T1000 (cell line): ENCODE measurements at regions not wholly inside any gene's neighbourhood (a gene's known extent, or its start where the extent isn't known, plus 50 kb on each side); places are given as distances from the start of the nearest gene placed in this dataset.
"Not testable (repeated sequence)": the region's sequence is repeated elsewhere in the genome, so short reads cannot be mapped to it uniquely, and the experiment has no call there.

Experiments
- DNase-seq: peaks from one replicate; lab custom pipeline; 2025; ENCODE audit warnings: mixed read lengths; lab: John Stamatoyannopoulos, UW

GRCh38 chr3:88000853-88001252 is 58.0 kb downstream of the CGGBP1 start:
- DNase-seq, result no peak

GRCh38 chr3:87997966-87998365 is 60.8 kb downstream of the CGGBP1 start:
- DNase-seq, result no peak

DNA sequence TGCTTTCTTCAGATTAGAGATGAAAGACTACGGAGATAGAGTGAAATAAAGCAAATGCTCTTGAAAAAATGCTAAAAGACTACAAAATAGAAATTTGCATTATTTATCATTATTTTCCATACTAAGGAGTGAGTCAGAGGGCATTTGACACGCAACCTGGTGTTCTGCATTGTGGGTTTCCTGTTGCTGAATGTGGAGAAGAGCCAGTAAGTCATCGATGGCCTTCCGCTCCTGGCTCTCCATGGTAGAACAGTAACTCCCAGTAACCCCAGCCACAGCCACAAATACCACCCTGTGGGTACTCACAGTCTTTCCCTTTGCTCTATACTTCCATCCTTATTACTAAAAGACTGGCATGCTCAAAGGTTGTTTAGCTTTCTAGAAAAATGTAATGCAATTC is 61.5 kb downstream of the CGGBP1 start:
- no peak for DNase-seq

DNA sequence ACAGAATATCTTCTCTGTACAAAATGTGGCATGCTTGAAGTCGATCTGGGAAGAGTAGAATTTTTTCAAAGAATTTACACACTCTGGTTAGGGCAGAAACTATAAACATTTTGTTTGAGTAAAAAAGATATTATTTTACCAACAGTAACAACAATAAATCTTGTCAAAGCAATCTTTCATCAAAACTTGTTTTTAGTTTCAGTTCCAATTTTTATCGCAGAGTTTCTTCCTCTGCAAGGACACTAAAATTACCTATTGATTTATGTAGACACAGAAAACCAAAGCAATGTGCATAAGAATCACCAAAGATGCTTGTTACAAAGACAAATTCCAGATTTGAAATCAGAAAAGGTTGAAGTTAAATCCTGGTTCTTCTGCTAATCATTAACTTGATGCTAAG is 61.9 kb downstream of the CGGBP1 start:
- no peak for DNase-seq

DNA sequence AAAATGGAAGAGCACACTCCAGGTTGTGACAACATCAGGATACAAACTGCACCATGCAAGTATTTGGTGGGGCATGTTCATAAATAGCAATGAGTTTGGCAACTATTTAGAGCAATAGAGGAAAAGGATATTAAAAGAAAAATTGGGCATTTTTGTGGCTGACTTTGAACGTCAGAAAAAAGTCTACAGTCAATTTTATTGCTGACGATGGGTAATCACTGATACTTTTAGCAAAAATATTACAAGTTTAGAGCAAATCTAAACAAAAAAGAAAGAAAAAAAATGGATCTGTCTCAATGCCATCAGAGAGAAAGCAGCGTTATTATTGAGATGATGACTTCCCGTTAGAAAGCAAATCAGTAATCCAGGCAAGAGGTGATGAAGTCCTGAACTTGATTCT is 65.2 kb downstream of the CGGBP1 start:
- DNase-seq, result no peak

DNA sequence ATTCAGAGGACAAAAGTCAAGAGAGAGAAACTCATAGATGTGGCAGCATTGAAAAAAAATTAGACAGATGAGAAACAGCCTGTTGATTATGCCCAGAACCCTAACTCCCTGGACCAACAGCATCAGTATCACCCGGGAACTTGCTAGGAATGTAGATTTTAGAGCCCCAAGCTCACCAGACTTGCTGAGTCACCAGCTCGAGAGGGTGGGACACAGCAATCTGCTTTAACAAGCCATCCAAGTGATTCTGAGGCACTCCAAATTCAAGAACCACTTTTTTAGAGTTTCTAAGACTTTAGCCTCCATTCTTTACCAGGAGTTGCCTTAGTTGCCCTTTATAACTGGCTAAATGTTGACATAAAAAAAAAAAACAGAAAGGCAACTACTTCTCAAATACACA is 70.9 kb downstream of the CGGBP1 start:
- DNase-seq, result no peak

- no peak for DNase-seq
Observed at GRCh38 chr3:87982421-87982820, 76.4 kb downstream of the CGGBP1 start.

DNA sequence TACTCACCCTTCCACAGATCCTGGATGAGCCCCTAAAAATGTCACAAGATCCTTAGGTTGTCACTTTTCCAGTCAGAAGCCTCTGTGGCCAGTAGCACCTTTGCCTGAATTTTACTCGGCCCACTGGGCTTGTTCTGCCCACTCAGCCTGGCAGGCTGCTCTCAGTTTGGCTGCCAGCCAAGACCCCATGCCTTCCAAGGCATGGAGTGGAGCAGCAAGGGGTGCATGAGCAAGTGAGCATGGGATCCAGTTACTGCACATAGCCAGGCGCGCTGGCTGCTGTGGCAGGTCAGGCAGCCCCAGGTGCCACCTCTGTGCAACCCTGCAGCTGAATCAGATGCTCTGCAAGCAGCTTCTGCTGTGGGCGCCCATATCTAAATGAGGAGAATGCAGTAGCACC is 79.3 kb downstream of the CGGBP1 start:
- no peak for DNase-seq

GRCh38 chr3:87977765-87978164 is 81.0 kb downstream of the CGGBP1 start:
- DNase-seq, result no peak

DNA sequence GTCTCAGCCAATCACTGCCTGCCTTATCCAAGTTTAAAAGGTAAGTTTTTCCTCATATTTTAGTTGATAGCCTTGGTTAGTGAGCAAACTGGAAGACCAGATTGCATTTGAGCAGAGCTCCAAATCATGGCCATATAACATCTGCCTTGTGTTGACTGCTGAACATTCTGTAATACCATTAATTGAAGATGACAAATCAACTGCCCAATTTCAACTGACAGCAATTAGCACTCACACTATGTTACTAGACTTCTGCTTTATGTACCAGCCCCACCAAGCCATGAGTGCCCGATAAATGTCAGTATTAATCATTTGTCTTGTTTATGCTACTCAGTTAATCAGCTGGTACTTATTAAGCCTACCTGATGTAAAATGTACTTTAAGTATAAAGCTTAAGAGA is 83.1 kb downstream of the CGGBP1 start:
- DNase-seq, result no peak

DNA sequence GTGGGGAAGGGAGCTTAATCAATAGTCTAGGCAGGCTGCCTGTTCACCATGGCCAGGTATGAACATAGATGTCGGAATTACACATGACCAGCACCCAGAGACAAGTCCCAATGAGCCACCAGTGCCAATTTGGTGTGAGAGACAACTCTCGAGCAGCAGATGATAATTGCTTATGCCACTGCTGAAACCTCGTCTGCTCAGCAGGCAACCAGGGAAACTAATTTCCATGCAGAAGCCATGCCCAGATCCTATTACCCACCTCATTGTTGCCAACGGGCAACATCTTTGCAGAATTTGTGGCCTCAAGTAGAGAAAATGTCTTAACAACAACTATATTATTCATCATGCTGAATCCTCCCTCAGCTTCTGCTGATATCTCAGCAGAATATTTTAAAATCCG is 84.9 kb downstream of the CGGBP1 start:
- no peak for DNase-seq

GRCh38 chr3:87969620-87970019 is 89.2 kb downstream of the CGGBP1 start:
- DNase-seq, result no peak

DNA sequence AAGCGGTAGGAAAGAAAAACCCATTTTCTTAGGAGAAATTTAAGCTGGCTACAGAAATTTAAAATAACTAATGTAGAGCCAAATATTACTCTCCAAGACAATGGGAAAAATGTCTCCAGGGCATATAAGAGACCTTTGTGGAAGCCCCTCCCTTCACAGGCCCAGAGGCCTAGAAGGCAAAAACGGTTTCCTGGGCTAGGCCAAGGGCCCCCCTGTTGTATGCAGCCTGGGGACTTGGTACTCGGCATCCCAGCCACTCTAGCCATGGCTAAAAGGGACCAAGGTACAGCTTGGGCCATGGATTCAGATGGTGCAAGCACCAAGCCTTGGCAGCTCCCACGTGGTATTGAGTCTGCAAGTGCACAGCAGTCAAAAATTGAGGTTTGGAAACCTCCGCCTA is 90.1 kb downstream of the CGGBP1 start:
- no peak for DNase-seq

DNA sequence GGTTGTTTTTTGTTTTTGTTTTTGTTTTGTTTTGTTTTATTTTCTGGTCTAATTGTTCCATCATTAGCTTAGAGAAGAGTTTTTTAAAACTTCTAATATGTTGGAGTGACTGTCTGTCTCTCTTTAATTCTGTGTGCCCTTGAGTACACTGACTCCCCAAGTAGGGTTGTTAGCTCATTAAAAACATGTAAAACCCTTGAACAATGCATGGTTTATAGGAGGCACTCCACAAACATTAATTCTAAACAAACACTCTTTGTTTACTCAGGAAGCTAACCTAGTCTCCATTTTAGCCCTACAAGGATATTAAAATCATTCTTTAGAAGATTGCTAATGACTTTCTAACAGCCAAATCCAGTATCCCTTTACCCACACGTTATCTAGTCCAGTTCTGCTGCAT is 100.5 kb downstream of the CGGBP1 start:
- no peak for DNase-seq

- no peak for DNase-seq
Observed at GRCh38 chr3:87957575-87957974, 101.2 kb downstream of the CGGBP1 start.

DNA sequence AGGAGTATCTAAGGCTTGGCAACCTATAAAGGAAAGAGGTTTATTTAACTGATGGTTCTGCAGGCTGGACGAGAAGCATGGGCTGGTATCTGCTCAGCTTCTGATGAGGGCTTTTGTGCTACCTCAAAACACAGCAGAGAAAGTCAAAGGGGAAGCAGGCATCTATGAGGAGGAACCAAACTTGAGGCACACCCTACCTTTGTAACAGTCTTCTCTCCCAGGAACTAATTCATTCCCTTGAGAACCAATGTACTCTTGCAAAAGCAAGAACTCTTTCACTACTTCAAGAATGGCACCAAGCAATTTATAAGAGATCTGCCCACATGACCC is 109.0 kb downstream of the CGGBP1 start:
- no peak for DNase-seq

DNA sequence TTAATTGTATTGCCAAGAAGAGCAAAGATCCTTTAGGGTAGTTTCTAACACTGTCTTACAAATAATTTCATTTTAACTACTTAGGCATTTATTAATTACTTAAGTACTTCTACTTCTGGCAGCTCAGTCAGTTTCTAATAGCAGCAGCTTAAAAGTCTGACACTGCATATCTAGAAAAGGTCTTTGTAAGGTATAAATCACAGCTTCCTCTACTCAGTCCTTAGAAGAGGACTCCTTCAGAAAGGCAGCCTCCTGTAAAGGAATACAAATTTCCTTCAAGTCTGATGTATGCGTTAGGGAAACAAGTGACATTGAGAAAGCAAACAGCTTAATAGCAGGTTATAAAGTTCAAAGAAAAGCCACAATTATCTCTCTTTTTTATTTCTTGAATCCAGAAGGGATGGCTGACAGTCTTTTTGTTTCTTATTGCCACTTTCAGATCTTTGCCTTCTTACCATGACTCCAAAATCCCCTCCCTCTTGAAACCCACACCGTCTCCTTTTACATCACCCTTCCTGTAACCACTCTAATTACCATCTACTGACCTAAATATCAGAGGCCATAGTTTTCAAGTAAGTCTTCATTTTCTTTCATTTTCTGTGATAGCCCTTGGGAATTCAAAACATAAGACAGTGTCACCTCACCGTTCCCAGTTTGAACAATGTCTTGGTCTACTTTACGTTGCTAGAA is 109.5 kb downstream of the CGGBP1 start:
- DNase-seq, result no peak

DNA sequence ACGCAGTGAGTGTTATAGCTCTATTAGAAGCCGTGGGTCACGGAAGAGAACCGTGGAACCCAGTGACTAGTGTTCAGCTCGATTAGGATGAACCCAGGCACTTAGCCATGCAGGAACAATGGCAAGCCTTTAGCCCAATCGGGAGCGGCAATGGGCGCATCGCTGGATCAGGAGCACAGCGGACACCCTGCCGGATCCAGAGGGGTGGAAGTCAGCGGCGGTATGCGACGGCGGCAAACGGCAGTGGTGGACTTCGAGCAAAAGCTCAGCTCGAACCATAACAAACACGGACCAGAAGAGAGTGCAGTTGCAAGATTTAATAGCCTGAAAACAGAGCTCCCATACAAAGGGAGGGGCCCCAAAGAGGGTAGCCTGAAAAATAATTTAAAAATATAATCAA is 112.8 kb downstream of the CGGBP1 start:
- DNase-seq, result not testable (repeated sequence)

DNA sequence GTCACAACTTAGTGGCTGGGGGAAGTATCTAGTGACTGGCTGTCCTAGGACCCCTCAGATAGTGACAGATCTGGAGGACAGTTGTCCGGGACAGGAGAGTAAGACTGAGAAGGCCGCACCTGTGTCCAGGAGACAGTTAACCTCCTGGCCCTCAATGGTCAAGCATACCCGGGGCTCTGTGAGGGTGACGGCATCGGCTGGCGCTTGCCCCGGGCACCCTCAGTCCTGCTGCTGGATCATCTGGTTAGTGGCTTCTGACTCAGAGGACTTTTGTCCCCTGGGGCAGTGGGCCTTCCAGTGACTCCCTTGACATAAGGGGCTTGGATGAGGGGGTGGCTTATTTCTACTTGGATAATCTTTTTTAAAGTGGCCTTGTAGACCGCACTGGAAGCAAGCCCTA is 116.5 kb downstream of the CGGBP1 start:
- DNase-seq, result not testable (repeated sequence)

DNA sequence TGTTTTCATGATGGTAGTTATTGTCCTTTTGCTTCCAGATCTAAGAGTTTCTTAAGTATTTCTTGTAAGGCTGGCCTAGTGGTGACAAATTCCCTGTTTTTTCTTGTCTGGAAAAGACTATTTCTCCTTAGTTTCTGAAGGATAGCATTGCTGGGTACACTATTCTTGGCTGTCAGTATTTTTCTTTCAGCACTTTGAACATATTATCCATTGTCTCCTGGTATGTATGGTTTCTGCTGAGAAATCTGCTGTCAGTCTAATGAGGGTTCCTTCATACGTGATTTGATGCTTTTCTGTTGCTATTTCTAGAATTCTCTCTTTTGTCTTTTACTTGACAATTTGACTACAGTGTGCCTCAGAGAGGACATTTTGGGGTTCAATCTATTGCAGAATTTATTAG is 134.3 kb downstream of the CGGBP1 start:
- DNase-seq, result no peak

DNA sequence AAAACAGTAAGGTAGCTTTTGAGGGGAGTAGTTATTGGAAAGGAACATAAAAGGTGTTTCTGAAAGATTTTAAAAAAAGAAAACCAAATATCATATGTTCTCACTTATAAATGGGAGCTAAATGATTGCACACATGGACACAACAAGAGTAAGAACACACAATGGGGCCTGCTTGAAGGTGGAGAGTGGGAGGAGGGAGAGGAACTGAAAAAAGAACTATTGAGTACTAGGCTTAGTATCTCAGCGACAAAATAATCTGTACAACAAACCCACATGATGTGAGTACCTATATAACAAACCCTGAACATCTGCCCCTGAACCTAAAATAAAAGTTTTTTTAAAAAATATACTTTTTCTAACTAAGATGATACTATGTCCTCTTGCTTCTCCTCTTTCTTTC is 138.3 kb downstream of the CGGBP1 start:
- DNase-seq, result no peak

- DNase-seq, result no peak
Observed at GRCh38 chr3:87901141-87901540, 157.7 kb downstream of the CGGBP1 start.

- no peak for DNase-seq
Observed at GRCh38 chr3:87900061-87900460, 158.7 kb downstream of the CGGBP1 start.

GRCh38 chr3:87898971-87899370 is 159.8 kb downstream of the CGGBP1 start:
- DNase-seq, result no peak

DNA sequence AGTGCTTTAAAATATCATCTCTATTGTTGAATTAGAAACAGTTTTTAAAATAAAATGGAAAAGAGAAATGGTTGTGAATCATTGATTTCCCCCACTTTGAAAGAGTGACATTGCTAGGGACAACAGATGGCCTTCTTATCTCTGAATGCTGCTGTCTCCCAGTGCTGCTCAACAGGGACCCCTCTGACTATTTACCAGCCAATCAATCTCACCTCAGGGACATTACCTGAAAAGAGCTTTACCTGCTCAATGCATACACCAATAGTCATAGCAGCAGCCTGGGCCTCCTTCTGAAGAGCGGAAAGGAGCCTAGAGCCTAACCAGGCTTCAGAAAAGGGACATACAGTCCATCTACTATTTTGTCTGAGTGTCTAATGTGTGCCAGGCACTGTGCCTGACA is 162.8 kb downstream of the CGGBP1 start:
- DNase-seq, result no peak
